HT1080 (cell line): ENCODE measurements at regions not wholly inside any gene's neighbourhood (a gene's known extent, or its start where the extent isn't known, plus 50 kb on each side); places are given as distances from the start of the nearest gene placed in this dataset.

ENCODE experiments used
- DNase-seq: peaks from one replicate; pipeline ENCODE4 v3.0.0-alpha.2; 2015; ENCODE audit warnings: low read depth

GRCh38 chrX:103158317-103158621 lies 56.6 kb upstream of the BEX4 start:
- DNase-seq = no peak

- peak; percentile 18 for DNase-seq
Measured at GRCh38 chrX:103157496-103158316, 57.2 kb upstream of the BEX4 start.

GRCh38 chrX:103155201-103155600 lies 59.7 kb upstream of the BEX4 start:
- no peak for DNase-seq

GRCh38 chrX:103153661-103154060 lies 60.7 kb upstream of the NXF3 start:
- DNase-seq = peak; percentile 21

- DNase-seq = no peak
Measured at GRCh38 chrX:103151799-103152198, 58.9 kb upstream of the NXF3 start.

GRCh38 chrX:103149652-103150051 lies 56.7 kb upstream of the NXF3 start:
- no peak for DNase-seq

- DNase-seq = no peak
Measured at GRCh38 chrX:103148075-103148474, 55.1 kb upstream of the NXF3 start.
